WTC11 (cell line): ENCODE measurements at regions not wholly inside any gene's neighbourhood (a gene's known extent, or its start where the extent isn't known, plus 50 kb on each side); places are given as distances from the start of the nearest gene placed in this dataset.

Experiments used
- ATAC-seq: fragments of 200-7000 bp; cut with Tn5 transposase; 2 replicates; pipeline ENCODE4 v1.10.0; 2021; ENCODE audit warnings: mild to moderate bottlenecking, moderate library complexity
- CTCF ChIA-PET: fragments of 300-600 bp; sonication (Branson Sonifier 250); formaldehyde crosslinking; loops from one replicate; lab custom pipeline; 2021; ENCODE audit warnings: antibody characterized with exemption; lab: Charles Lee
- POLR2A ChIA-PET: fragments of 350-600 bp; sonication (Branson Sonifier 250); formaldehyde crosslinking; loops from one replicate; lab custom pipeline; 2021; ENCODE audit warnings: antibody characterized with exemption; lab: Charles Lee
- DNase-seq: peaks from one replicate; pipeline ENCODE4 v3.0.0; 2021; ENCODE audit warnings: low spot score
- H3K27ac Mint-ChIP-seq: 2 replicates; pipeline ENCODE4 v1.8.0; 2021; ENCODE audit warnings: mixed read lengths
- H3K27me3 Mint-ChIP-seq: 2 replicates; pipeline ENCODE4 v1.8.0; 2021; ENCODE audit warnings: low read depth, mild to moderate bottlenecking, moderate library complexity, mixed read lengths
- H3K36me3 Mint-ChIP-seq: 2 replicates; pipeline ENCODE4 v1.8.0; 2021; ENCODE audit warnings: mixed read lengths
- H3K4me1 Mint-ChIP-seq: 2 replicates; pipeline ENCODE4 v1.8.0; 2022; ENCODE audit warnings: mixed read lengths
- H3K4me3 Mint-ChIP-seq: 2 replicates; pipeline ENCODE4 v1.8.0; 2021; ENCODE audit warnings: mild to moderate bottlenecking, moderate library complexity, mixed read lengths
- H3K9me3 Mint-ChIP-seq: 2 replicates; pipeline ENCODE4 v1.8.0; 2021; ENCODE audit warnings: mixed read lengths
- AFF4 ChIP-seq: sonication (generic); formaldehyde crosslinking; IDR thresholded peaks from 2 replicates; pipeline ENCODE4 v1.8.1; 2023; ENCODE audit warnings: mild to moderate bottlenecking, missing genetic modification reagents, borderline replicate concordance
- ATF3 ChIP-seq: sonication (generic); formaldehyde crosslinking; conservative IDR thresholded peaks from 2 replicates; pipeline ENCODE4 v1.8.1; 2022; ENCODE audit warnings: mild to moderate bottlenecking, missing genetic modification reagents
- CBFB ChIP-seq: sonication (generic); formaldehyde crosslinking; IDR thresholded peaks from 2 replicates; pipeline ENCODE4 v1.8.1; 2022; ENCODE audit warnings: mild to moderate bottlenecking, low read depth, missing genetic modification reagents
- CREB1 ChIP-seq: sonication (generic); formaldehyde crosslinking; IDR thresholded peaks from 2 replicates; pipeline ENCODE4 v1.8.0; 2023; ENCODE audit warnings: mild to moderate bottlenecking, missing genetic modification reagents
- CREM ChIP-seq: sonication (generic); formaldehyde crosslinking; IDR thresholded peaks from 2 replicates; pipeline ENCODE4 v1.8.1; 2022; ENCODE audit warnings: mild to moderate bottlenecking, missing genetic modification reagents, moderate library complexity
- E2F1 ChIP-seq: sonication (generic); formaldehyde crosslinking; IDR thresholded peaks from 2 replicates; pipeline ENCODE4 v1.8.0; 2022; ENCODE audit warnings: mild to moderate bottlenecking, missing genetic modification reagents
- ERG ChIP-seq: fragments of 250-450 bp; sonication (Bioruptor Pico); IDR thresholded peaks from 2 replicates; pipeline ENCODE4 v1.8.0; 2021; ENCODE audit warnings: mild to moderate bottlenecking
- GABPB1 ChIP-seq: sonication (generic); formaldehyde crosslinking; IDR thresholded peaks from 2 replicates; pipeline ENCODE4 v1.8.1; 2023; ENCODE audit warnings: mild to moderate bottlenecking, missing genetic modification reagents
- GRHL2 ChIP-seq: fragments of 250-450 bp; sonication (Bioruptor Pico); IDR thresholded peaks from 2 replicates; pipeline ENCODE4 v1.8.0; 2022; ENCODE audit warnings: mild to moderate bottlenecking, moderate library complexity; ENCODE audit not compliant: insufficient replicate concordance, severe bottlenecking
- GTF2I ChIP-seq: fragments of 250-450 bp; sonication (Bioruptor Pico); conservative IDR thresholded peaks from 2 replicates; pipeline ENCODE4 v1.4.0; 2021; ENCODE audit warnings: mild to moderate bottlenecking
- JAZF1 ChIP-seq: fragments of 250-450 bp; sonication (Bioruptor Pico); IDR thresholded peaks from 2 replicates; pipeline ENCODE4 v1.9.0; 2021; ENCODE audit warnings: moderate library complexity, mild to moderate bottlenecking, inconsistent platforms
- MYBL2 ChIP-seq: sonication (generic); formaldehyde crosslinking; IDR thresholded peaks from 2 replicates; pipeline ENCODE4 v1.8.1; 2023; ENCODE audit warnings: mild to moderate bottlenecking, moderate library complexity, missing genetic modification reagents
- RELA ChIP-seq: sonication (generic); formaldehyde crosslinking; IDR thresholded peaks from 2 replicates; pipeline ENCODE4 v1.8.1; 2022; ENCODE audit warnings: missing genetic modification reagents, mild to moderate bottlenecking, borderline replicate concordance
- SMAD3 ChIP-seq: sonication (generic); formaldehyde crosslinking; IDR thresholded peaks from 2 replicates; pipeline ENCODE4 v1.8.0; 2022; ENCODE audit warnings: missing genetic modification reagents, mild to moderate bottlenecking, borderline replicate concordance
- SP1 ChIP-seq: sonication (generic); formaldehyde crosslinking; conservative IDR thresholded peaks from 2 replicates; pipeline ENCODE4 v1.8.1; 2022; ENCODE audit warnings: missing genetic modification reagents
- TP53 ChIP-seq: sonication (generic); formaldehyde crosslinking; IDR thresholded peaks from 2 replicates; pipeline ENCODE4 v1.8.1; 2023; ENCODE audit warnings: mild to moderate bottlenecking, missing genetic modification reagents
- USF1 ChIP-seq: sonication (generic); formaldehyde crosslinking; IDR thresholded peaks from 2 replicates; pipeline ENCODE4 v1.8.0; 2022; ENCODE audit warnings: mild to moderate bottlenecking, missing genetic modification reagents
- ZBTB21 ChIP-seq: sonication (generic); formaldehyde crosslinking; IDR thresholded peaks from 2 replicates; pipeline ENCODE4 v1.8.1; 2023; ENCODE audit warnings: mild to moderate bottlenecking, missing genetic modification reagents, borderline replicate concordance
- ZBTB43 ChIP-seq: sonication (generic); formaldehyde crosslinking; IDR thresholded peaks from 2 replicates; pipeline ENCODE4 v1.8.1; 2023; ENCODE audit warnings: mild to moderate bottlenecking, missing genetic modification reagents
- ZNF121 ChIP-seq: sonication (generic); formaldehyde crosslinking; IDR thresholded peaks from 2 replicates; pipeline ENCODE4 v1.8.0; 2023; ENCODE audit warnings: missing genetic modification reagents
- ZNF138 ChIP-seq: sonication (generic); formaldehyde crosslinking; conservative IDR thresholded peaks from 2 replicates; pipeline ENCODE4 v1.8.1; 2022; ENCODE audit warnings: mild to moderate bottlenecking, moderate library complexity, missing genetic modification reagents
- ZNF232 ChIP-seq: sonication (generic); formaldehyde crosslinking; IDR thresholded peaks from 2 replicates; pipeline ENCODE4 v1.8.0; 2022; ENCODE audit warnings: mild to moderate bottlenecking, missing genetic modification reagents
- ZNF423 ChIP-seq: fragments of 250-450 bp; sonication (Bioruptor Pico); IDR thresholded peaks from 2 replicates; pipeline ENCODE4 v2.1.2; 2022; ENCODE audit warnings: mild to moderate bottlenecking, moderate library complexity

GRCh38 chr2:201969241-201969937, 64.3 kb upstream of the FZD7 start (continued):
- no peak for TF ChIP-seq ZBTB21 (CRISPR knock-in tag)

- no peak overlapping the region for H3K4me3 Mint-ChIP-seq
- DNase-seq: no peak
- ChIA-PET CTCF (interaction anchor here (0.8 kb wide), 1 partner anchor 50 kb away, joined by 4 read pairs; no protein-coding TSS in a partner anchor), POLR2A (interaction anchor here (1.5 kb wide), 1 partner anchor 11 kb away, joined by 3 read pairs; no protein-coding TSS in a partner anchor)
- H3K27ac Mint-ChIP-seq: no peak overlapping the region
- no peak for TF ChIP-seq MYBL2 (CRISPR knock-in tag)
- TF ChIP-seq JAZF1 (CRISPR knock-in tag): no peak
- no peak for TF ChIP-seq ZNF121
- no peak for TF ChIP-seq RELA (CRISPR knock-in tag)
- TF ChIP-seq SMAD3 (CRISPR knock-in tag): no peak
- no peak for TF ChIP-seq GABPB1
- TF ChIP-seq ZNF423 (CRISPR knock-in tag): no peak
- TF ChIP-seq USF1: no peak
- no peak for TF ChIP-seq ZNF138
- no peak for TF ChIP-seq CREM (CRISPR knock-in tag)
- TF ChIP-seq ZBTB43 (CRISPR knock-in tag): no peak
- TF ChIP-seq ZNF232 (CRISPR knock-in tag): no peak
- TF ChIP-seq ERG (CRISPR knock-in tag): no peak
- no peak for TF ChIP-seq CREB1 (CRISPR knock-in tag)
- TF ChIP-seq ATF3 (CRISPR knock-in tag): no peak
- no peak for TF ChIP-seq TP53 (CRISPR knock-in tag)
- no peak for ATAC-seq
- peaks cover 15% of the 10 kb centered on the region for H3K36me3 Mint-ChIP-seq
- H3K9me3 Mint-ChIP-seq: no peaks in the 10 kb centered on the region
- H3K27me3 Mint-ChIP-seq: no peaks in the 10 kb centered on the region
- H3K4me1 Mint-ChIP-seq: peaks cover 88% of the 10 kb centered on the region
These were observed 63.5 kb upstream of the FZD7 start for GRCh38 chr2:201969938-201970785.

GRCh38 chr2:201970786-201971108, 62.9 kb upstream of the FZD7 start:
- H3K36me3 Mint-ChIP-seq: peaks cover 13% of the 10 kb centered on the region
- H3K27me3 Mint-ChIP-seq: no peaks in the 10 kb centered on the region
- no peaks in the 10 kb centered on the region for H3K9me3 Mint-ChIP-seq
- H3K4me1 Mint-ChIP-seq: peaks cover 92% of the 10 kb centered on the region
- CTCF ChIA-PET: no interaction called here
- DNase-seq (no peak), ATAC-seq (no peak)
- no peak overlapping the region for H3K27ac Mint-ChIP-seq
- POLR2A ChIA-PET: interaction anchor here (1.6 kb wide), 1 partner anchor 25 kb away, joined by 5 read pairs; no protein-coding TSS in a partner anchor
- peak overlapping the region; percentile 57; the same call in 1 of the 2 replicates for H3K4me3 Mint-ChIP-seq
- TF ChIP-seq GABPB1: no peak
- TF ChIP-seq AFF4 (CRISPR knock-in tag): no peak
- no peak for TF ChIP-seq JAZF1 (CRISPR knock-in tag)
- no peak for TF ChIP-seq SP1 (CRISPR knock-in tag)
- no peak for TF ChIP-seq USF1
- no peak for TF ChIP-seq GTF2I
- TF ChIP-seq GRHL2 (CRISPR knock-in tag): no peak
- TF ChIP-seq E2F1 (CRISPR knock-in tag): no peak
- no peak for TF ChIP-seq CBFB (CRISPR knock-in tag)
